ENCODE measurements at regions not wholly inside any gene's neighbourhood (a gene's known extent, or its start where the extent isn't known, plus 50 kb on each side); places are given as distances from the start of the nearest gene placed in this dataset.

GRCh38 chr5:82833277-82833676, 243.9 kb downstream of the TMEM167A start:
- H3K36me3 ChIP-seq (replicated peaks; ENCODE audit: low read depth, low read length): no peaks in the 10 kb centered on the region
- no peaks in the 10 kb centered on the region for H3K27me3 ChIP-seq (ENCODE audit: low read depth, low read length)
- H4K20me1 ChIP-seq (ENCODE audit: insufficient read depth, low read length): no peaks in the 10 kb centered on the region
- H3K4me2 ChIP-seq (ENCODE audit: low read length): no peak overlapping the region
- no peak overlapping the region for H3K4me3 ChIP-seq (ENCODE audit: low read length)
- H2AFZ ChIP-seq (ENCODE audit: low read depth, low read length): peak overlapping the region; percentile 25; the same call in 1 of the 2 replicates
- H3K9me3 ChIP-seq (ENCODE audit: insufficient read depth, low read length): no peaks in the 10 kb centered on the region
- TF ChIP-seq EZH2phosphoT487 (IDR thresholded peaks at IDR 0.05; ENCODE audit: low read depth): no peak
- TF ChIP-seq CTCF (IDR thresholded peaks at IDR 0.05; ENCODE audit: low read depth, low read length): no peak
- no peaks in the 10 kb centered on the region for H3K79me2 ChIP-seq (ENCODE audit: low read length)
- peaks cover 8% of the 10 kb centered on the region for H3K4me1 ChIP-seq (ENCODE audit: low read length)
- no peak overlapping the region for H3K9ac ChIP-seq (ENCODE audit: low read length)
- H3K27ac ChIP-seq (ENCODE audit: low read length): 0 out of 2 replicates have a peak overlapping the region, but pooled peaks have one; percentile 41

- Histone ChIP-seq H3K27me3 (ENCODE audit: low read depth, low read length) (no peaks in the 10 kb centered on the region), H3K9me3 (ENCODE audit: insufficient read depth, low read length) (no peaks in the 10 kb centered on the region), H2AFZ (ENCODE audit: low read depth, low read length) (no peak overlapping the region), H4K20me1 (ENCODE audit: insufficient read depth, low read length) (no peaks in the 10 kb centered on the region), H3K27ac (ENCODE audit: low read length) (no peak overlapping the region), H3K9ac (ENCODE audit: low read length) (no peak overlapping the region), H3K4me2 (ENCODE audit: low read length) (no peak overlapping the region), H3K4me1 (ENCODE audit: low read length) (peaks cover 8% of the 10 kb centered on the region), H3K36me3 (replicated peaks; ENCODE audit: low read depth, low read length) (no peaks in the 10 kb centered on the region), H3K79me2 (ENCODE audit: low read length) (no peaks in the 10 kb centered on the region), H3K4me3 (ENCODE audit: low read length) (no peak overlapping the region)
- TF ChIP-seq CTCF (IDR thresholded peaks at IDR 0.05; ENCODE audit: low read depth, low read length): no peak
- no peak for TF ChIP-seq EZH2phosphoT487 (IDR thresholded peaks at IDR 0.05; ENCODE audit: low read depth)
Observed at GRCh38 chr5:82832445-82832844, 244.7 kb downstream of the TMEM167A start.

- no peak for TF ChIP-seq CTCF (IDR thresholded peaks at IDR 0.05; ENCODE audit: low read depth, low read length)
- TF ChIP-seq EZH2phosphoT487 (IDR thresholded peaks at IDR 0.05; ENCODE audit: low read depth): no peak
- Histone ChIP-seq H3K4me3 (ENCODE audit: low read length) (no peak overlapping the region), H3K9me3 (ENCODE audit: insufficient read depth, low read length) (no peaks in the 10 kb centered on the region), H2AFZ (ENCODE audit: low read depth, low read length) (no peak overlapping the region), H3K79me2 (ENCODE audit: low read length) (no peaks in the 10 kb centered on the region), H3K4me1 (ENCODE audit: low read length) (peaks cover 9% of the 10 kb centered on the region), H3K36me3 (replicated peaks; ENCODE audit: low read depth, low read length) (peaks cover 4% of the 10 kb centered on the region), H3K4me2 (ENCODE audit: low read length) (no peak overlapping the region), H3K9ac (ENCODE audit: low read length) (no peak overlapping the region), H3K27me3 (ENCODE audit: low read depth, low read length) (no peaks in the 10 kb centered on the region), H3K27ac (ENCODE audit: low read length) (no peak overlapping the region), H4K20me1 (ENCODE audit: insufficient read depth, low read length) (no peaks in the 10 kb centered on the region)
Observed at GRCh38 chr5:82828211-82828610, 249.0 kb downstream of the TMEM167A start.

GRCh38 chr5:82827651-82828050, 249.5 kb downstream of the TMEM167A start:
- Histone ChIP-seq H3K27me3 (ENCODE audit: low read depth, low read length) (no peaks in the 10 kb centered on the region), H3K9me3 (ENCODE audit: insufficient read depth, low read length) (no peaks in the 10 kb centered on the region), H2AFZ (ENCODE audit: low read depth, low read length) (no peak overlapping the region), H3K4me1 (ENCODE audit: low read length) (peaks cover 4% of the 10 kb centered on the region), H3K4me3 (ENCODE audit: low read length) (no peak overlapping the region), H3K79me2 (ENCODE audit: low read length) (no peaks in the 10 kb centered on the region), H4K20me1 (ENCODE audit: insufficient read depth, low read length) (no peaks in the 10 kb centered on the region), H3K27ac (ENCODE audit: low read length) (no peak overlapping the region), H3K9ac (ENCODE audit: low read length) (no peak overlapping the region), H3K4me2 (ENCODE audit: low read length) (no peak overlapping the region), H3K36me3 (replicated peaks; ENCODE audit: low read depth, low read length) (peaks cover 4% of the 10 kb centered on the region)
- TF ChIP-seq EZH2phosphoT487 (IDR thresholded peaks at IDR 0.05; ENCODE audit: low read depth): no peak
- no peak for TF ChIP-seq CTCF (IDR thresholded peaks at IDR 0.05; ENCODE audit: low read depth, low read length)
